ENCODE measurements at regions not wholly inside any gene's neighbourhood (a gene's known extent, or its start where the extent isn't known, plus 50 kb on each side); places are given as distances from the start of the nearest gene placed in this dataset.

- no peak overlapping the region for H3K27ac ChIP-seq
- intact Hi-C loops (cut with DNase I): no loop called here
Observed at GRCh38 chr5:110043025-110043424, 353.3 kb downstream of the MAN2A1 start.

DNA sequence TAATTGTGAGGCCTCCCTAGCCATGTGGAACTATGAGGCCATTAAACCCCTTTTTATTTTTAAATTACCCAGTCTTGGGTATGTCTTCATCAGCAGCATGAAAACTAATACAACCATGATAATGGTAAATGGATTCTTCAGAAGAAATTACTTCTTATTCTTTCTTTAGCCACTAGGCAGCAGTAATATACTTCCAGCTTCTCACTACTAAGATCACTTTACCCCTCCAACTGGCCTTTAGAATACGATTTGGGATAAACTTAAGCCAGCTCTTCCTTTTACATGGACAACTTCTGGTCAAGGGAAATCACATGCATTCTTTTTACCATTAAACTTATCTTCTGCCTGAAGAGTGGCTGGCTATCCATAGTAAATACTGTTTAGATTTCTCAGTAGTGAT, 355.4 kb downstream of the MAN2A1 start:
- Histone ChIP-seq H3K4me3 (no peak overlapping the region), H3K4me1 (no peaks in the 10 kb centered on the region), H3K36me3 (no peaks in the 10 kb centered on the region), H3K27ac (no peak overlapping the region), H3K27me3 (no peaks in the 10 kb centered on the region), H3K9me3 (peaks cover 0 to 5% (median 2%) of the 10 kb centered on the region in 4 donors)
- WGBS, 2 donors: 7 to 65% methylated on average over 1 of the region's 1 CpG
- DNase-seq: no peak
- intact Hi-C loops (cut with DNase I): no loop called here
- TF ChIP-seq POLR2AphosphoS5 (IDR thresholded peaks at IDR 0.05) (no peak), POLR2A (IDR thresholded peaks at IDR 0.05) (no peak)

More at GRCh38 chr5:110043025-110043424, 353.3 kb downstream of the MAN2A1 start:
- H3K4me3 ChIP-seq: no peak overlapping the region
- H3K4me1 ChIP-seq: no peaks in the 10 kb centered on the region
- 79 to 80% methylated on average over 2 of the region's 2 CpGs for WGBS, 2 donors
- TF ChIP-seq POLR2AphosphoS5 (IDR thresholded peaks at IDR 0.05): no peak
- no peak for TF ChIP-seq POLR2A (IDR thresholded peaks at IDR 0.05)
- TF ChIP-seq EP300 (IDR thresholded peaks at IDR 0.05): no peak
- TF ChIP-seq CTCF (IDR thresholded peaks at IDR 0.05): no peak
- H3K36me3 ChIP-seq: no peaks in the 10 kb centered on the region
- H3K27me3 ChIP-seq: no peaks in the 10 kb centered on the region
- DNase-seq: no peak
- peaks cover 0 to 5% (median 2%) of the 10 kb centered on the region in 4 donors for H3K9me3 ChIP-seq

GRCh38 chr5:110048491-110048890, 358.8 kb downstream of the MAN2A1 start:
- Histone ChIP-seq H3K4me3 (no peak overlapping the region), H3K4me1 (no peaks in the 10 kb centered on the region), H3K36me3 (no peaks in the 10 kb centered on the region), H3K9me3 (peaks cover 0 to 2% (median 0%) of the 10 kb centered on the region in 4 donors), H3K27ac (no peak overlapping the region), H3K27me3 (no peaks in the 10 kb centered on the region)
- no peak for TF ChIP-seq CTCF (IDR thresholded peaks at IDR 0.05)
- no peak for TF ChIP-seq EP300 (IDR thresholded peaks at IDR 0.05)
- TF ChIP-seq POLR2AphosphoS5 (IDR thresholded peaks at IDR 0.05): no peak
- no peak for TF ChIP-seq POLR2A (IDR thresholded peaks at IDR 0.05)
- intact Hi-C loops (cut with DNase I): no loop called here
- 68 to 69% methylated on average over 2 of the region's 2 CpGs for WGBS, 2 donors
- DNase-seq: no peak

DNA sequence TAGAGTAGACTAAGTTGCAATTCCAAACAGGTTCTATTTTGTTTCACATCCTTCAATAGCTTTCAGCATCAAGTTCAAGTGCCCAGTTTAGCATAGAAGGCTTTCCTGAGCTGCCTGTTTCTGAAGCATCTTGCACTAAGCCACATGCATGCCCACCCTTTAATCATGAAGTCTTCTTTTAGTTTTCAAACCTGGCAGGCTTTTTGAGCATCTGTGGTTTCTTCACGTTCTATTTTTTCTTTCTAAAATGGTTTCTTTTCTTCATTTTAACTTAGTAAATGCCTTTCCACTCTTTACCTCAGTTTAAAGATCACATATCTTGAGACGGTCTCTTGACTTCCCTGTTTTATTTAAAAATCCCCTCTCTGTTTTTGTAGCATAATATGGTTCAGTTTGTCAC, 360.1 kb downstream of the MAN2A1 start:
- DNase-seq: no peak
- intact Hi-C loops (cut with DNase I): no loop called here
- no peaks in the 10 kb centered on the region for H3K36me3 ChIP-seq
- H3K9me3 ChIP-seq: peaks cover 0 to under 1% (median 0%) of the 10 kb centered on the region in 4 donors
- TF ChIP-seq POLR2AphosphoS5 (IDR thresholded peaks at IDR 0.05): no peak
- TF ChIP-seq CTCF (IDR thresholded peaks at IDR 0.05): no peak
- TF ChIP-seq EP300 (IDR thresholded peaks at IDR 0.05): no peak
- no peak for TF ChIP-seq POLR2A (IDR thresholded peaks at IDR 0.05)
- no peak overlapping the region for H3K27ac ChIP-seq
- no peaks in the 10 kb centered on the region for H3K27me3 ChIP-seq
- 63 to 81% methylated on average over 2 of the region's 2 CpGs for WGBS, 2 donors
- no peak overlapping the region for H3K4me3 ChIP-seq
- peaks cover 0 to 8% (median 4%) of the 10 kb centered on the region in 4 donors for H3K4me1 ChIP-seq

GRCh38 chr5:110050640-110051345, 361.1 kb downstream of the MAN2A1 start:
- Histone ChIP-seq H3K27me3 (no peaks in the 10 kb centered on the region), H3K4me3 (no peak overlapping the region), H3K9me3 (no peaks in the 10 kb centered on the region), H3K27ac (no peak overlapping the region), H3K4me1 (peaks cover 0 to 17% (median 13%) of the 10 kb centered on the region in 4 donors), H3K36me3 (no peaks in the 10 kb centered on the region)
- TF ChIP-seq EP300 (IDR thresholded peaks at IDR 0.05) (no peak), POLR2AphosphoS5 (IDR thresholded peaks at IDR 0.05) (no peak), POLR2A (IDR thresholded peaks at IDR 0.05) (no peak), CTCF (IDR thresholded peaks at IDR 0.05) (no peak)
- intact Hi-C loops (cut with DNase I): no loop called here
- DNase-seq: no peak
- 96% methylated on average over 5 of the region's 5 CpGs for WGBS, 2 donors
